ENCODE measurements at regions not wholly inside any gene's neighbourhood (a gene's known extent, or its start where the extent isn't known, plus 50 kb on each side); places are given as distances from the start of the nearest gene placed in this dataset.
"Not testable (repeated sequence)": the region's sequence is repeated elsewhere in the genome, so short reads cannot be mapped to it uniquely, and the experiment has no call there.

DNA sequence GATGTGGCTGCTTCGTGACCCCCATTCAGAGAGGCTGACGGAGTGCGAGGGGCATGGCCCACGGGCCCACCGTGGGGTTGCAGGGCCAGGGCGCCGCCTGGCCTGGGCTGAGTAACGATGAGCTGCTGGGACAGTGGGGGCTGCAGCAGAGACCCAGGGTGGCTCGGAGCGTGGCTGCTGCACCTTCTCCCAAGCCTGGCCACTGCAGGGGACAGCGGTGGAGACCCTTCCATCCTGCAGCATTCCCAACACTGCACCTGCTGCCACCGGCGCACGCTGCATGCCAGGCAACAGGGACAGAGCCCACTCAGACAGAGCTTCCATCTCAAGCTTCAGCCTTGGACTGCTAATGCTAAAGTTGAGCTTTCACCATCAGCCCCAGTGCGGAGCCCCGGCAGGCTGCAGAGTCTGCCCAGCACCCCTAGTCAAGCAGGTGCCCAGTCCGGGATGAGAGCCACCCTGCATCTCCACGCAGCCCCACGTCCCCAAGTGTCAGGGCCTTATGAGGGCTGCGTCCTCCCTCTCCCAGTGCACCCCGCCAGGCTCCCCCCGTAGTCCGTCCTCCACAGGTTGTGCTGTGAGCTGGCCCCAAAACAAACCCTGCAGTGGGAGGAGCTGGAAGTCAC lies 89.4 kb upstream of the AFDN start:
- DNase-seq = no peak

DNA sequence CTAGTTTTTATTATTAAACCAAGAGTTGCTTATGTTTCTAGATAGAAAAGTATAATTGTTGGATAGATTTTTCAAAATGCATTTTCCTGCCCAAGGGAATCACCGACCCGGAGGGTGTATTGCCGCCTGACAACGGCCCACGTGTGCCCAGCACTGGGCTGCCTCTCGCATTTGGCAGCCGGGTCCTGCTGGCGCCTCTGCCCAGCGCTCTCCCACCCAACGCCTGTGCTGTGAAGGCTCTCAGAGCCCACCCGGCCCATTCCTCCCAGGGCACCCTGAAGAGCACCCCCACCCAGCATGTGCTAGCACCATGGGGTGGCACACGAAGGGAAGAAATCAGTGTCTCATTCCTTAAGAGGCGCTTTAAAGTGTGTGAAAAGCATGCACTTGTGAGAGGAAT lies 88.3 kb upstream of the AFDN start:
- no peak for DNase-seq

DNA sequence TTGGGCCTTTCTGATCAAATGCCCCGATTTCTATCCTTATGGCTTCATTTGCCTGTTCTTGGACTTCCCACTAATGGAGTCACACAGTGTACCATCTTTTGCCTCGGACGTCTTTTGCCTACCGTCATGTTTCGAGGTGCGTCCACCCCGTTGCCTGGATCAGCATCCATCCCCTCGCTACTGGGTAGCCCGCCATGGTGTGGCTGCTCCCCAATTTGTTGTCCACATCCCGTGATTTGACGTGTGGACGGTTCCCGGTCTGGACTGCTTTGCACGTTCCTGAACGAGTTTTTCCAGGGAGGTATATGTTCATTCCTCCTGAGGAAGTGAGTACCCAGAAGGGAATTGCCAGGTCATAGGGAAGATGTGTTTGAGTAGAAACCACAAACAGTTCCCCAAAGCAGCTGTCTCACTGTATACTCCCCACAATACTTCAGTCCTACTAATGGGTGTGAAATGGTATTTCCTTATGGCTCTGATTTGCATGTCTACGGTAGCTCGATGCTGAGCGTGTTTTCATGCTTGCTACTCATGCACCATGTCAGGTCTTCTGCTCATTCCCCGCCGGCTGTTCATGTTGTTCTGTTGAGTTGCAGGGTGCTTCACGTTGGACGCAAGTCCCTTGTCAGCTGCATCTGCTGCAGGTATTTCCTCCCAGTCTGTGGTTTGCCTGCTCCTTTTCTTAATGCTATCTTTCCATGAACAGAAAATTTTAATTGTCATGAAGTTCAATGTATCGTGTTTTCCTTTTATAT lies 86.8 kb upstream of the AFDN start:
- DNase-seq = no peak

DNA sequence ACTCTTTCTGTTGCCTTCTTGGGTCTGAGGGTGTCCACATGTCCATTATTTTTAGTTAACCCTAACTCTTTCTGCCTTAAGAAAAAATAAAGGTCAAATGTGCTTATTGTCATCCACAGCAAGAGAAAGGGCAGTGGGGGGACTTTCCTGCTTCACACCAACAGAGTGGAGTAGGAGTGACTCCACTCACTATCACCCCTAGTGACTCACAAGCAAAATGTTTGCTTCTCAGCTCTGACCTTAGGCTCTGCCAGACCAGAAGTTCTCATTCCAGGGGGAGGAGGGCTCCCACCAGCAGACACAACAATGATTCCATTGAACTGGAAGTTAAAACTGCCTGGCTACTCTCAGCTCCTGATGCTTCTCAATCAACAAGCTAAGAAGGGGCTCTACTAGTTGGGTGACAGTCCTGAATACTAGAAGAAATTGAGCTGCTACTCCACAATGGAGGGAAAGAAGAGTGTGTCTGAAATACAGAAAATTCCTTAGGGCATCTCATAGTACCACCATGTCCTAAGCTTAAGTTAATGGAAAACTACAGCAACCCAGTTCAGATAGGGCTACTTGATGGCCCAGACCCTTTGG lies 83.9 kb upstream of the AFDN start:
- DNase-seq = no peak

DNA sequence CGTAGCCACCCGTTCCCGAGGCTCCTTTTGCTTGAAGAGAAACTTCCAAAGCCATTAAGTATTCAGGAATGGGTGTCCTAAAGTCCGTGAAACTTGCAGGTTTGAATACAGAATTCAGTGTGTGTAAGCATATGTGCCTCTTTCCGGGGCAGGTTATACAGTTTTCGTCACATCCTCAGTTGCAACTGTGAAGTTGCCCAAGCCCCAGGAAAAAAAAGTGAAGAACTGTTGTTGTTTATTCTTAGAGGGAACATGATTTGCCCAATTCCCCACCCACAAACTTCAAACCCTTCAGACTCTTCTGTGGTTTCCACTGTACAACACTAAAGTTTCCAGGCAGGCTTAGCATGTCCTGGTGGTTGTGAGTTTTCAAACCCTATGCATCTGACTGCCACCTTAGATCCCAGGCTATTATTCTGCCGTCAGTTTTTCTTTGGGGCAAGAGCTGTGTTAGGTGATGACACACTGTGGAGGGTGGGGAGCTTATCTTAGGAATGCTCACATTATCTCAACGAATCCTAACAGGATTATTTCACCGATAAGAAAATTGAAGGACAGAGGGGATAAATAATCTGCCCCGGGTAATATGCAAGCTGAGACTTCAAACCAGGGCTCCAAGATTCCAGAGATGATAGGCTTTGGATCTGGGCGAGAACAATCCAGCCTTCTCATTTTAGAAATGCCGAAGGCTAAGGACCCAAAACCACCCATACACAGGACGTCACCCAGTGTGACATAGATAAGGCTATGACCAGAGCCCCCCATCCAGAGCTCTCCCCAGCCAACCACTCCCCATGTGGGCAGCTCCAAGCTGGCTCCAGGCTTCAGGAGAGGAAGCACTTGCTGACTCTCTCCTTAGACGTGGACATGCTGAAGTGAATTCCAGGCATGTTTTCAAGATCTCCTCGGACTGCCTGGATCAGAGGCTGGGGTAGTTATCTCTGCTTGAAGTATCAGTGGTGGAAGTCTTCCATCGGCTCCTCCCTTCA lies 81.7 kb upstream of the AFDN start:
- no peak for DNase-seq

DNA sequence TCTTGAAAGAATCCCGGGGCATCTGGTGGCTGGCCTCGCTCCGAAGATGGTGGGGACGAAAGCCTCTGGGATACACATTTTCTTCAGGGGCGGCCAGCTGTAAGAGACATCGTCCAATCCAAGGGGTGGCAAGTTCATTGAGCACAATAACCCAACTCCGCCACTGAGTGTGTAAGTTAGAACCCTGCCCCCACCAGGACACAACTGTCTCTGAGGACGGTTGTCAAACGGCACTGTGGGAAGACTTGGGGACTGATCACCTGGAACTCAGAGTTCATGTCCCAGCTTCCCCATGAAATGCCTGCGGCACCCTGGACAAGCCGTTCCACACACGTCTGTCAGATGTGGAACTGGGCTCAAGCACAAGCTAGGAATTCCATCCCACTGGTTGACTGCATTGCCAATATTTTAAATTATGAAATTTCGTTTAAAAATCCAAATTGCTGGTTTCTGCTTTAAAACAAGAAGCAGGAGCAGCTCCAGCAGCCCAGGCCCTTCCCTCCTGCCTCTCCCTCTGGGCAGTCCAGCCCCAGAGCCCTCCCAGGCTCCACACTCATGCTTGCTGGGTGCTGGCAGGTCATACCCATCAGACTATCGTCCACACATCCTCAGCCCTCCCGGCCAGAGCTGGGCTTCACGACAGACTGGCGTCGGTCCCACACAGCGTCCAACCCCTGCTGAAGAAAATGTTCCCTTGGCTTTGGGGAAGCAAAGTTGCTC lies 80.9 kb upstream of the AFDN start:
- no peak for DNase-seq

DNA sequence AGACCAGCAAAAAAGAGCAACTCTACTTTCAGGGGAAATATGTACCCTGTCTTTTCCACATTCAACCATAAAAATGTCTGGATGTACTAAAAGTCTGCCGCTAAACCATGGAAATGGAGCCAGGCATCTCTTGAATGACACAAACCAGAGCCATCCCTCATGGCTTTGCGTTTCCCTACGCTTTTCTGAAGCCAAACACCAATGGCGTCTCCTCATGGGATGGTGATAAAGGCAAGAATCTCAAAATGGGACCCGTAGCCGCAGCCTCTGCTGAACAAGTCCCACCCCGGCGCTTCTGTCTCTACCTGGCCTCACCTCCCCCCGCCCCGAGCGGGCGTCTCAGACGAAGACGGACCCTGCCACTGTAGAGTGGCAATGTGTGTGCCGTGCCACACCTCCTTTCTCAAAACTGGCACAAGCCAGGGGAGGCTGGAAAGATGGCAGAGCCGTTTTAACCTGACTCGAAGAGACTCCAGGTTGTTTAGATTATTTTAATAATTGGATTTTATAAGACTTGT lies 80.3 kb upstream of the AFDN start:
- DNase-seq = no peak

DNA sequence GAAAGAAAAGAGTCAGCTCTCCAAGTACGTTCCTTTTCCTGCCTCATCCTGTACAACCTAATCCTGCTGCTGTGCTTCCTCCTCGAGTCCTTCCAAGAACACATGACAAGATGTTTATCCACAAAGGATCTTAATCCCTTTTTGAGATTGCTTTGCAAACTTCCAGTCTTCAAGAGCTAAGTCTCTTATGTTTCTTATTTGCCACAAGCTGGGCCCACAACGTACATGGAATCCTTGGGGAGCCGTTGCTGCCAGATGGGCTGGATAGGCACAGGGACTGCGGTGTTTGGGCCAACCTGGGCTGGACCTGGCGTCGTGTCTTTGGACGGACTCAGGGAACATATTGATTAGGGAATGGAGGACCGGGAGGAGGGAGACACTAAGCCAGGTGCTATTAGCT lies 79.7 kb upstream of the AFDN start:
- no peak for DNase-seq

DNA sequence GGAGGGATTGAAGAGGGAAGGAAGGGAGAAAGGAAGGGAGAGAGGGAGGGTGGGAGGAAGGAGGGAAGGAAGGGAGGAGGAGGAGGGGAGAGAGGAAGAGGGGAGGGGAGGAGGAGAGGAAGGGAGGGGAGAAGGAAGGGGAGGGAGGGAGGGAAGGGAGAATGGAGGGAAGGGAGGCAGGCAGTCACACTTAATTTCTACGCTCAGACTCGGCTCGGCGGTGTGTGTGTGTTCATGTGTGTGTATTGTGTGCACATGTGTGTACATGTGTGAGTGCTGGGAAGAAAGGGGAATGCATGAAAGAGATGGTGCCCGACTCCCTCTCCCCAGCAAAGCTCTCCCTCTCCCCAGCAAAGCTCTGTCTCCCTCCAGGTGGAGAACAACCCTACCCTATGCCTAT lies 79.1 kb upstream of the AFDN start:
- no peak for DNase-seq

DNA sequence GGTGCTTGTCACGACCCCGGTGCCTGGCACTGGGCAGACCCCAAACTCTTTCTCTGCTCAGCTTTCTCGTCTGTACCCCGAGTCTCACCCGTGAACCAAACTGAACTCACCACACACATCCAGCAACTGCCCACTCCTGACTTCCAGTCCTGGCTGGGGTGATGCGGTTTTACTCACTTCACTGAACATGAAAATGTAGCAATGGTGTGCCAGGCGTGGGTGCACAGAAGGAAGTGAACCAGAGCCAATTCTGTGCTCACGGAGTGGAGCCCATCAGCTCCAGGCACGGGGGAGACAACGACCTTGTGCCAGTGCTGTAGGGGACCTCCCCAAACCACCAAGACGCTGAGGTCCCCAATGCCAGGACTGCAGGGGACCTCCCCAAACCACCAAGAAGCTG lies 78.7 kb upstream of the AFDN start:
- no peak for DNase-seq

DNA sequence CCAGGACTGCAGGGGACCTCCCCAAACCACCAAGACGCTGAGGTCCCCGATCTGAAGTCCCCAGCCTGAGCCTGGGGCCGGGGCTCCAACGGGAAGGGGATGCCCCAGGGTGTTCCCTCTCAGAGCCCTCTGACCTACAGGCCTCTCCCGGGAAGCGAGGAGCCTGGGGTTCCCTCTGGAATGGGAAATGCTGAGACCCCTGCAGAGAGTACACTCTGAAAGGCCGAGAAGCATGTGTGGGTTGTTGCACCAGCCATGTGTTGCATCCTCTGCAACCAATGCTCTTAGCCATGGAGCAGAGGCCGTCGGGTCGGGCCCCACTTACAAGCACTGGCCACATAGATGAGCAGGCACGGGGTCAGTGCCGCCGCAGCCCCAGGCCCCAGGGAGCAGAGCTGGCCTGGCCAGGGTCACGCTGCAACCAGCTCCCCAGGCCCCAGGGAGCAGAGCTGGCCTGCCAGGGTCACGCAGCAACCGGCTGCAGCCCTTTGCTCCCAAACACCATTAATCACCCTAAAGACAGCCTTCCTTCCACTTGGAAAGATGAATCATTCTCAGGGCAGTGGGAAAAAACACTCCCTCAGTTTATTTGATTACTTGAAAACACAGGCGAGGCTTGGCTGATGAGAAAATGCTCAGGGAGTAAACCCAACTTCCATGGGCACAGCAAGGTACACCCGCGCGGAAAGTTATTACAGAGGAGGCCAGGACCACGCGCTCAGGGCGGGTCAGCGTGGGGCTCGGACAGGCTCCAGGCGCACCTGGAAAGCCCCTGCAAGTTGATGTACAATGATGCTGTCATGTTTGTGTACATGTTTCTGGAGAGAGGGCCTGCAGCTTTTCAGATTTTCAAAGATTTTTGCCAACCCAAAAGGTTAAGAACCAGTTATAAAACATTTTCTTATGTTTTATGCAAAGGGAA lies 78.0 kb upstream of the AFDN start:
- no peak for DNase-seq

DNA sequence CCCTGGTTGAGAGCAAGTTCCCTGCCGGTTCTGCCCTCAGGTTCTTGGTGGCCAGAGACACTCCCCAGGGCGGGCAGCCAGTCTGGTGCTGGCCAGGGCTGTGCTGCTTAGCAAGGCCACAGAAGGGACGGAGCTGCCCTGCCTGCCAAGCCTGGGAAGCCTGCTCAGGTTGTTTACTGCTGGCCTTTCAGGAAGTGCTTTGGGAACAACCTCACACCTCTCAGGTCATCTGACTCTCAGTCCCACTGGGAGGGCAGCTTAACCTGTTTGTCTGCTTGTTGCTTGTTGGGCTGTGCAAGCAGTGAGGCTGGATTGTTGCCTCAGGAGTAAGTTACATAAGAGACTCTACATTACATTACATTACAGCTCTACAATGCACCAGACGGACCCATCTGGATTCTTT lies 75.8 kb upstream of the AFDN start:
- DNase-seq = no peak

DNA sequence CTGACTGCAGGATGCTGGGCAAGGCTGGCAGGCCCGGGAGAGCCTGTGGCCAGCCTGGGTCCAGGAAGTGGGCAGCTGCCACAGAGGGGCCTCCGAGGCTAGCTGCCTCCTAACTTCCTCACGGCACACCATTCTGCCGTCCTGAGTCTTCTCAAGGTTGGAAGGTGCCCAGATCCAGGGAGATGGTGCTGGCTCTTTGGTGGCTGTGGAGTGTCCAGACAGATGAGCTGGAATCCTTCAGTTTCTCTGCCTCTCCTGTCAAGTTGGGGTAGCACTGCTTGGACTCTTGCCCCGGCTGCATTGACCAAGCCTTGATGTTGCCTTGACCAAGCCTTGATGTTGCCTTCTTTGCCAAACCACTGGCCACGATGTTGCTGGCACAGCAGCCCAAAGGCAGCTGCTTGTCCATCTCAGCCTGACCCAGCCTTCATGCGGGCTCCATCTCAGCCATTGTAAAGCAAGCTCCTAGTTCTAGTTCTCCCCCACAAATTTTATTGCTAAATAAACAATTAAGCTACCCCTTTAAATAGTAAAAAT lies 75.1 kb upstream of the AFDN start:
- no peak for DNase-seq

DNA sequence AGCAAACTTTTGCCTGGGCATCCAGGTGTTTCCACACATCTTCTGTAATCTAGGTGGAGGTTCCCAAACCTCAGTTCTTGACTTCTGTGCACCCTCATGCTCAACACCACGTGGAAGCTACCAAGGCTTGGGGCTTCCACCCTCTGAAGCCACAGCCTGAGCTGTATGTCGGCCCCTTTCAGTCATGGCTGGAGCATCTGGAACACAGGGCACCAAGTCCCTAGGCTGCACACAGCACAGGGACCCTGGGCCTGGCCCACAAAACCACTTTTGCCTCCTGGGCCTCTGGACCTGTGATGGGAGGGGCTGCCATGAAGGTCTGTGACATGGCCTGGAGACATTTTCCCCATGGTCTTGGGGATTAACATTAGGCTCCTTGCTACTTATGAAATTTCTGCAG lies 73.4 kb upstream of the AFDN start:
- DNase-seq = not testable (repeated sequence)

DNA sequence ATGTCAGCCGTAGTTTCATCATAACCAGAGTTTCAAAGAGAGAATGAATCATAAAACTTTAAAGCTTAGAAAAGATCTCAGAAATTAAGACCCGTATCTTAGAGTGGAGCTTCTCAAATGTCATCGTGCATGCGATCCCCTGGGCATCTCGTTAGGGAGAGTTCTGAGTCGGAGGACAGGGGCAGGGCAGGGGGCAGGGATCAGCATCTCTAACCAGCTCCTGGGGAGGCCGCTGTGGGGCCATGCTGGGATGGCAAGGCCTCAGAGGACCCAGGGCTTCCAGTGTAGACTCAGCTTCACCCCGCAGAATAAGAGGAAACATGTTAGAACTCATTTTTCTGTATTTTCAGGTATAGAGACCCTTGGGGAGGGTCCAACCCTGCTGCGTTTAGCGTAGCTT lies 72.0 kb upstream of the AFDN start:
- DNase-seq = no peak

DNA sequence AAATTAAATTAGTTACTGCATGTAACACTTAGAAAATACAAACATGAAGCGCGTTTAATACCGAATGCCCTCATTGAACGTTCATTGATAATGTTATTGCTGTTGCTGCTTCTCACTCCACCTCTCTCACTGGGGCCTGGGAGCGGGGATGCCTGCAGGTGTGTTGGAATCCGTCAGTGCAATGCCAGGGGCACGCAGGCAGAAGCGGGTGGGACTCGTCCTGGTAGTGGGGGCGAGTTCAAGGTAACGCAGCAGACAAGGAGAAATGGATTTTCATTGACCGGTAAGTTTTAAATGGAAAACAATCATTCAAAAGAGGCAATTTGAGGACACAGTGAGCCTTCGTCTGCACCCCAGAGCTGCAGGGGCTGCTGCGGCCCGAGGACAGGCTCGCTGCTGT lies 71.2 kb upstream of the AFDN start:
- DNase-seq = no peak

DNA sequence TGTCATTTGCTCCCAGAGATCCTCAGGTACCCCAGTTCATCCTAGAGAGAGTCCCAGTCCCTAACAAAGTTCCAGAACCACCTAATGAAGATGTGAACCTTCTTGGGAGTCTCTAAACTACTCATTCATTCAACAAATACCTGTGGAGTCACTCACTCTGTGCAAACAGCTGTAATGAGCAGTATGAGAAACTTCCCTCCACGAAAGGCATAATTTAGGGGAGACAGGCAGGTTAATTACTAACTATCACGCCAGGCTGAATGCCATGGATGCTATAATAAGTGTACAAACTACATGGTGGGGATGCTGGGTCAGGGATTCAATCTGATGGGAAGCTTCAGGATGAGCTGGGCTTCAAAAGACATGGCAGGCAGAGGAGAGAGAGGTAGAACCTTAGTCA lies 70.1 kb upstream of the AFDN start:
- DNase-seq = no peak

DNA sequence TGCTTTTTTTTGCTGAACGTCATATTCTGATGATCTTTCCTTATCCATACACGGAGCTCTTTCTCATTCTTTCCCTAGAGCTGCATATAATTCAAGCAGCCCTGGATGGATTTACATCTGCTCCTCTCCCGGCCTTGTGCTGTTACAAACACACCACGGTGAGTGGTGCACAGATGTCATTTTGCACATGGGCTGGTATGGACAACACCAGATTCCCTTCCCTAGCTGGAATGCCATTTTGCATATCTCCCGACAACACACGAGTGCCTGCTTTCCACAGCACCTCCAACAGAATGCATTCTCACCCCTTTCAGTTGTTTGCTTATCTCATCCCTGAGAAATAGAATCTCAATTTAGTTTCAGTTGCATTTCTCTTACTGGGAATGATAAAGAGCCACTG lies 69.5 kb upstream of the AFDN start:
- DNase-seq = no peak

DNA sequence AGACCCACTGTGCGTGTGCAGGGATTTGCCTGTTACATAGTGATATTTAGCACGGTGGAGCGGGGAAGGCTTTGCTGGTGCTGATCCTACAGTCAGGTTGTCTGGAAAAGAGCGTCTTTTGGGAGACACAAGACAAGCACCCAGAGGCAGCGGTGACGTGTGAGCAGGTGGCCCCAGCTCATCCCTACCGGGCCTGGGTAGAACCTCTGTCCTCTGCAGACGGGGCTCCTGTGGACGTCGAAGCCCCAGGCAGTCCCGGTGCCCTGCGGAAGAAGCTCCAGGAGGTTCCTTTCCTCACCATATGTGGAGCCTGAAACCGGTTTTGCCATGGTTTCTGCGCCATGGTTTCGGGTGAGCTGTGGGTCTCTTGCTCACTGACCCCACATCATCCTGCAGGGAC lies 68.9 kb upstream of the AFDN start:
- no peak for DNase-seq

DNA sequence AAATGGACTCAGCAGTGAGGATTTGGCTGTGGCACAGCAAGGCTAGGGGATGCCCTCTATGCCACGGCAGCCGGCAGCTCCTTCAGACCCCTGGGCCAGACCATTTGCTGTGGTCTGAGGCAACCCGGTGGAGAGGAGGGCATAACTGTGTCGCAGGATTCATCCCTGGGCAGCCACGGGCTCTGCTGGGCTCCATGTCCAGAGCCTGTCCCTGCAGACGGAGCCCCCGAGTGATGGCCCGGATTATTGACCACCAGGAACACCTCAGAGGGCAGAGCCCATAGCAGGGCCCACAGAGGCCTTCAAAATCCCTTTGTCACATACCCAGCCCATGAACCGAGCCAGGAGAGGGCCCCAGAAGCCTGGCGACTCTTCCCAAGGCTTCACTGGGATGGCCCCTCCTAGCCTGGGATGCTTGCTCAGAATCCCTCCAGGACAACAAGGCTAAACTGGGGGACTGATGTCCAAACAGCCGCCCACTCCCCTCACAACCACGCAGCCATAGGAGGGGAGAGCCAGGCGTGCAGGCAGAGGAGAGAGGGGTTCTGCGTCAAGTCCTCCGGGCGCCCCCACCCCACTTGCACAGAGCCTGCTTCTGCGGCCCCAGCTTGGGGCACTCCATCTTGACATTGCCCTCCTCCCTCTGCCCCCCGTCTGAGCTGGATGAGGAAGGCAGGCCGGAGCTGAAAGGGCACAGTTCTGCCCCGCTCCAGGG lies 68.2 kb upstream of the AFDN start:
- no peak for DNase-seq

Measured in retina (tissue), 1 donor.